ENCODE measurements at regions not wholly inside any gene's neighbourhood (a gene's known extent, or its start where the extent isn't known, plus 50 kb on each side); places are given as distances from the start of the nearest gene placed in this dataset.

DNA sequence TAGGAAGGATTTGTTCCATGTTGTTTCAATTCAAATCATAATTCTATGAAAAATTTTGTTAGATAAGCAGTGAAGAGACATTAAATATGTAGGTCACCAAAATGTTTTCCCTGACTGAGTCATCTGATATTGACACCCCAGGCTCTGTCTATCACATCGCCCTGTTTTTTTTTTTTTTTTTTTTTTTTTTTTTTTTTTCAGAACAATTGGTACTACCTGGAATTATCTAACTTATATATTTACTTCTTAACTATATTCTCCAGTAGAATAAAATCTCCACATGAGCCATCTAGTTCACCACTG lies 97.8 kb upstream of the KRAS start:
- no peaks in the 10 kb centered on the region for H3K79me2 ChIP-seq (replicated peaks; ENCODE audit: insufficient read depth)
- no peak for TF ChIP-seq CTCF (conservative IDR thresholded peaks at IDR 0.05; ENCODE audit: low read depth in 2 of 2)
- no peak for TF ChIP-seq ETS1 (IDR thresholded peaks at IDR 0.05)
- no peak for TF ChIP-seq ZNF462 (CRISPR knock-in tag; IDR thresholded peaks at IDR 0.05)
- no peak for TF ChIP-seq ZNF114 (CRISPR knock-in tag; IDR thresholded peaks at IDR 0.05)
- TF ChIP-seq NANOG (IDR thresholded peaks at IDR 0.05; ENCODE audit: borderline replicate concordance): no peak
- no peak for TF ChIP-seq EZH2phosphoT487 (IDR thresholded peaks at IDR 0.05; ENCODE audit: unreplicated experiment)
- TF ChIP-seq JUNB (IDR thresholded peaks at IDR 0.05; ENCODE audit: unreplicated experiment): no peak
- no peak for TF ChIP-seq POLR2AphosphoS5 (IDR thresholded peaks at IDR 0.05; ENCODE audit: low read depth)
- TF ChIP-seq STAT1 (IDR thresholded peaks at IDR 0.05; ENCODE audit: unreplicated experiment): no peak
- TF ChIP-seq ZNF331 (CRISPR knock-in tag; IDR thresholded peaks at IDR 0.05; ENCODE audit: low read depth): no peak
- TF ChIP-seq EZH2 (IDR thresholded peaks at IDR 0.05; ENCODE audit: low read depth, unreplicated experiment): no peak
- DNase-seq (ENCODE audit: low spot score) (no peak), ATAC-seq (no peak)
- H4K20me1 ChIP-seq (replicated peaks; ENCODE audit: insufficient read depth): no peaks in the 10 kb centered on the region
- no peaks in the 10 kb centered on the region for H3K4me1 ChIP-seq (ENCODE audit: insufficient read depth)
- H2AFZ ChIP-seq: no peak overlapping the region
- H3K27me3 ChIP-seq (ENCODE audit: insufficient read depth): no peaks in the 10 kb centered on the region
- peaks cover 10% of the 10 kb centered on the region; the same call in 2 of the 3 replicates for H3K9me3 Mint-ChIP-seq
- H3K27ac Mint-ChIP-seq: no peak overlapping the region
- no peaks in the 10 kb centered on the region for H3K9me2 ChIP-seq (ENCODE audit: insufficient read depth)
- no peak overlapping the region for H3K27ac ChIP-seq (ENCODE audit: low read depth)
- no peak overlapping the region for H3K4me3 ChIP-seq
- H3K27me3 Mint-ChIP-seq (ENCODE audit: insufficient read depth, low read depth, poor library complexity): peaks cover 2% of the 10 kb centered on the region
- peaks cover 7% of the 10 kb centered on the region; the same call in 2 of the 3 replicates for H3K4me1 Mint-ChIP-seq
- no peak overlapping the region for H3K4me2 ChIP-seq
- H3K36me3 Mint-ChIP-seq (ENCODE audit: low read depth): no peaks in the 10 kb centered on the region
- H3K4me3 Mint-ChIP-seq: no peak overlapping the region
- no peaks in the 10 kb centered on the region; the same call in 1 of the 2 replicates for H3K36me3 ChIP-seq (ENCODE audit: insufficient read depth)
- no peaks in the 10 kb centered on the region for H3F3A ChIP-seq (replicated peaks; ENCODE audit: low read depth)

All from GM23338 (cell line).